HCT116 (cell line): ENCODE measurements at regions not wholly inside any gene's neighbourhood (a gene's known extent, or its start where the extent isn't known, plus 50 kb on each side); places are given as distances from the start of the nearest gene placed in this dataset.
A peak's percentile ranks its signal among the peaks of the same experiment; 100 is the strongest.

Source experiments
- ATAC-seq: fragments of 200-7000 bp; cut with Tn5 transposase; 2 replicates; pipeline ENCODE4 v1.9.1; 2020; ENCODE audit warnings: mild to moderate bottlenecking, moderate library complexity
- BruUV-seq: library from RNA; stranded (reverse); fragments of 400-500 nt; replicated peaks from 2 replicates; lab custom pipeline; 2021; lab: Mats Ljungman, UMichigan
- CTCF ChIA-PET: fragments of 300-600 bp; sonication (Branson Sonifier 250); formaldehyde crosslinking; loops from one replicate; lab custom pipeline; 2021; ENCODE audit warnings: antibody characterized with exemption; lab: Charles Lee
- POLR2A ChIA-PET: fragments of 300-600, 350-600 bp; sonication (Branson Sonifier 250); formaldehyde crosslinking; loops from one replicate; lab custom pipeline; 2021; ENCODE audit warnings: antibody characterized with exemption; lab: Charles Lee
- RAD21 ChIA-PET, 2 experiments: fragments of 300-600 bp; sonication (Branson Sonifier 250); formaldehyde crosslinking; loops; one replicate each; lab custom pipeline; 2023; ENCODE audit warnings: low total read pairs in 2 of 2; ENCODE audit not compliant: uncharacterized antibody in 2 of 2, unreplicated experiment in 2 of 2, low non-redundant PET in 1 of 2; lab: Charles Lee
- DNase-seq: peaks from one replicate; pipeline ENCODE4 v3.0.0-alpha.2; 2010; ENCODE audit warnings: low read depth, low spot score
- H2AFZ ChIP-seq: fragments of 200-600 bp; shearing (Covaris generic), sonication (generic); 2 replicates; pipeline ENCODE4 v1.6.1; 2017; ENCODE audit warnings: low read depth, mixed run types, mixed read lengths, antibody characterized with exemption, low read length; ENCODE audit not compliant: poor library complexity, severe bottlenecking
- H3K27ac ChIP-seq: 2 replicates; pipeline ENCODE4 v1.5.1; 2012; ENCODE audit warnings: low read depth, low read length
- H3K27me3 ChIP-seq: fragments of 200-600 bp; sonication (generic); 2 replicates; pipeline ENCODE4 v1.6.1; 2016; ENCODE audit warnings: mixed run types, low read length, mixed read lengths; ENCODE audit not compliant: insufficient read depth
- H3K36me3 ChIP-seq, 2 experiments: fragments of 200-500 bp in 1 of 2; fragments of 200-600 bp in 1 of 2; sonication (Bioruptor generic) in 1 of 2; sonication (generic) in 1 of 2; 2 replicates each; pipeline versions ENCODE4 v1.5.1 to v1.6.1; 2014 to 2016; ENCODE audit warnings: low read length in 2 of 2, inconsistent platforms in 1 of 2, mixed read lengths in 1 of 2, mixed run types in 1 of 2; ENCODE audit not compliant: insufficient read depth in 2 of 2, control insufficient read depth in 1 of 2
- H3K4me1 ChIP-seq, 2 experiments: fragments of 200-600 bp in 1 of 2; sonication (generic) in 1 of 2; 2 replicates each; pipeline versions ENCODE4 v1.5.1 to v1.6.1; 2012 to 2017; ENCODE audit warnings: low read length in 2 of 2, inconsistent platforms in 1 of 2, mild to moderate bottlenecking in 1 of 2, mixed read lengths in 1 of 2, mixed run types in 1 of 2, moderate library complexity in 1 of 2; ENCODE audit not compliant: insufficient read depth in 2 of 2, control insufficient read depth in 1 of 2
- H3K4me2 ChIP-seq: fragments of 200-600 bp; sonication (generic); 2 replicates; pipeline ENCODE4 v1.6.1; 2017; ENCODE audit warnings: mixed run types, low read length, mixed read lengths
- H3K4me3 ChIP-seq, 2 experiments: fragments of 200-600 bp in 1 of 2; sonication (generic) in 1 of 2; replicated peaks in 1 of 2; 2 replicates each; pipeline ENCODE4 v1.5.1; 2011 to 2016; ENCODE audit warnings: low read length in 2 of 2, control low read depth in 1 of 2, low read depth in 1 of 2, mild to moderate bottlenecking in 1 of 2, mixed read lengths in 1 of 2, mixed run types in 1 of 2
- H3K79me2 ChIP-seq: fragments of 200-600 bp; sonication (generic); 2 replicates; pipeline ENCODE4 v1.6.1; 2017; ENCODE audit warnings: mild to moderate bottlenecking, mixed run types, low read length, moderate library complexity, mixed read lengths; ENCODE audit not compliant: insufficient read depth
- H3K9ac ChIP-seq: fragments of 200-600 bp; sonication (generic); 2 replicates; pipeline ENCODE4 v1.6.1; 2016; ENCODE audit warnings: low read length, mixed read lengths
- H3K9me2 ChIP-seq: fragments of 200-600 bp; sonication (generic), shearing (Covaris generic); 2 replicates; pipeline ENCODE4 v1.6.1; 2017; ENCODE audit warnings: mixed run types, mild to moderate bottlenecking, moderate library complexity; ENCODE audit not compliant: insufficient read depth
- H3K9me3 ChIP-seq, 2 experiments: fragments of 200-500 bp in 1 of 2; fragments of 200-600 bp in 1 of 2; sonication (Bioruptor generic) in 1 of 2; sonication (generic) in 1 of 2; 2 replicates each; pipeline ENCODE4 v1.6.1; 2014 to 2017; ENCODE audit warnings: low read length in 2 of 2, mixed read lengths in 2 of 2, inconsistent platforms in 1 of 2, low read depth in 1 of 2, mild to moderate bottlenecking in 1 of 2, mixed run types in 1 of 2, moderate library complexity in 1 of 2; ENCODE audit not compliant: control insufficient read depth in 1 of 2, insufficient read depth in 1 of 2
- H4K20me1 ChIP-seq: fragments of 200-600 bp; sonication (generic), shearing (Covaris generic); 2 replicates; pipeline ENCODE4 v1.6.1; 2017; ENCODE audit warnings: mixed run types, mild to moderate bottlenecking, moderate library complexity; ENCODE audit not compliant: insufficient read depth
- CEBPB ChIP-seq: IDR thresholded peaks from 2 replicates; pipeline ENCODE4 v1.6.1; 2012; ENCODE audit warnings: low read depth
- CTCF ChIP-seq, 3 experiments: fragments of 200-600 bp in 1 of 3; sonication (generic) in 1 of 3; IDR thresholded peaks in 2 of 3; conservative IDR thresholded peaks in 1 of 3; 2 replicates each; pipeline ENCODE4 v1.5.1; 2012 to 2017; ENCODE audit warnings: low read depth in 2 of 3, low read length in 2 of 3, antibody characterized with exemption in 1 of 3, borderline replicate concordance in 1 of 3, control low read depth in 1 of 3, mild to moderate bottlenecking in 1 of 3, mixed read lengths in 1 of 3, mixed run types in 1 of 3, moderate library complexity in 1 of 3; ENCODE audit not compliant: insufficient read depth in 1 of 3
- ELF1 ChIP-seq: IDR thresholded peaks from 2 replicates; pipeline ENCODE4 v1.6.1; 2012; ENCODE audit warnings: low read depth, borderline replicate concordance
- EZH2phosphoT487 ChIP-seq: fragments of 200-600 bp; IDR thresholded peaks from 2 replicates; pipeline ENCODE4 v1.6.1; 2018; ENCODE audit warnings: antibody characterized with exemption, borderline replicate concordance
- JUND ChIP-seq: IDR thresholded peaks from 2 replicates; pipeline ENCODE4 v1.6.1; 2012
- POLR2AphosphoS5 ChIP-seq: IDR thresholded peaks from 2 replicates; pipeline ENCODE4 v1.6.1; 2011; ENCODE audit warnings: mild to moderate bottlenecking, low read depth, low read length, moderate library complexity
- RAD21 ChIP-seq: IDR thresholded peaks from 2 replicates; pipeline ENCODE4 v1.6.1; 2012; ENCODE audit warnings: low read depth, mild to moderate bottlenecking
- SP1 ChIP-seq: IDR thresholded peaks from 2 replicates; pipeline ENCODE4 v1.6.1; 2012; ENCODE audit warnings: low read depth
- SRF ChIP-seq: IDR thresholded peaks from 2 replicates; pipeline ENCODE4 v1.6.1; 2012; ENCODE audit warnings: low read depth
- ZBTB33 ChIP-seq: IDR thresholded peaks from 2 replicates; pipeline ENCODE4 v1.6.1; 2011; ENCODE audit warnings: mild to moderate bottlenecking, low read length, moderate library complexity; ENCODE audit not compliant: insufficient replicate concordance; ENCODE audit errors: extremely low read depth
- ZFX ChIP-seq: fragments of 450-650 bp; IDR thresholded peaks from 2 replicates; pipeline ENCODE4 v1.6.1; 2017
- intact Hi-C: fragments of 100-400 bp; cut with micrococcal nuclease; formaldehyde crosslinking; loops from 2 replicates; pipeline ENCODE4 v1.10.0; 2022

- CTCF ChIA-PET, result no interaction called here
- Histone ChIP-seq H3K4me3 (no peak overlapping the region), H3K4me1 (peaks cover 46 to 70% of the 10 kb centered on the region in 2 experiments)
- TF ChIP-seq ZFX (no peak), POLR2AphosphoS5 (no peak), SP1 (no peak), SRF (no peak), CTCF (IDR thresholded peaks at IDR 0.05 in 2 of 3, conservative IDR thresholded peaks at IDR 0.05 in 1 of 3; ENCODE audit: borderline replicate concordance in 1 of 3, insufficient read depth in 1 of 3, low read depth in 2 of 3, low read length in 2 of 3) (no peak), EZH2phosphoT487 (no peak), JUND (no peak), RAD21 (no peak), ZBTB33 (no peak), CEBPB (no peak), ELF1 (no peak)
- TF ChIP-seq, all 23 proteins: peak for 0
- no peaks in the 10 kb centered on the region for H3K9me2 ChIP-seq
- no peaks in the 10 kb centered on the region for H4K20me1 ChIP-seq
- peak overlapping the region; percentile 99 for H3K27ac ChIP-seq
- H2AFZ ChIP-seq, result no peak overlapping the region
- H3K9ac ChIP-seq, result peak overlapping the region; percentile 25; the same call in 1 of the 2 replicates
- H3K27me3 ChIP-seq, result no peaks in the 10 kb centered on the region
- DNase-seq (no peak), ATAC-seq (no peak)
- ChIA-PET RAD21 (no interaction called here), POLR2A (interaction anchor here (1.1 to 1.6 kb wide), 4 partner anchors 10 to 143 kb away, joined by 3 to 6 read pairs (median 4); no protein-coding TSS in a partner anchor)
- H3K4me2 ChIP-seq, result 0 out of 2 replicates have a peak overlapping the region, but pooled peaks have one; percentile 19
- H3K79me2 ChIP-seq, result no peaks in the 10 kb centered on the region
- no peaks in the 10 kb centered on the region for H3K36me3 ChIP-seq
- intact Hi-C loops, result no loop called here
- BruUV-seq, result no TSS peak
- no peaks in the 10 kb centered on the region for H3K9me3 ChIP-seq
Observed at GRCh38 chr12:75882421-75882820, 149.2 kb downstream of the PHLDA1 start.
